OCI-LY3 (cell line): ENCODE measurements at regions not wholly inside any gene's neighbourhood (a gene's known extent, or its start where the extent isn't known, plus 50 kb on each side); places are given as distances from the start of the nearest gene placed in this dataset.

ENCODE experiments used
- H2AFZ ChIP-seq: fragments of 200-600, 300-600 bp; shearing (Covaris generic); 2 replicates; pipeline ENCODE4 v1.6.0; 2014; ENCODE audit warnings: antibody characterized with exemption, low read depth, low read length
- H3K27ac ChIP-seq: fragments of 200-600, 300-600 bp; sonication (generic); 2 replicates; pipeline ENCODE4 v1.5.1; 2014; ENCODE audit warnings: mild to moderate bottlenecking, low read length, moderate library complexity, mixed read lengths
- H3K27me3 ChIP-seq: fragments of 200-600, 300-600 bp; sonication (generic); 2 replicates; pipeline ENCODE4 v1.6.1; 2014; ENCODE audit warnings: low read depth, low read length, mixed read lengths
- H3K36me3 ChIP-seq: fragments of 200-600, 300-600 bp; sonication (generic); replicated peaks from 2 replicates; pipeline ENCODE3; 2014; ENCODE audit warnings: low read depth, low read length, mixed read lengths
- H3K4me1 ChIP-seq: fragments of 300-600, 200-600 bp; sonication (generic); 2 replicates; pipeline ENCODE4 v1.6.1; 2014; ENCODE audit warnings: low read length, mixed read lengths
- H3K4me2 ChIP-seq: fragments of 200-600, 300-600 bp; sonication (generic); 2 replicates; pipeline ENCODE4 v1.6.1; 2014; ENCODE audit warnings: low read length, mixed read lengths
- H3K4me3 ChIP-seq: fragments of 300-600, 200-600 bp; sonication (generic); 2 replicates; pipeline ENCODE4 v1.5.1; 2014; ENCODE audit warnings: antibody characterized with exemption, mild to moderate bottlenecking, low read length, moderate library complexity
- H3K79me2 ChIP-seq: fragments of 300-600, 200-600 bp; shearing (Covaris generic); 2 replicates; pipeline ENCODE4 v1.6.1; 2014; ENCODE audit warnings: mild to moderate bottlenecking, low read length, mixed read lengths
- H3K9ac ChIP-seq: fragments of 300-600, 200-600 bp; shearing (Covaris generic); 2 replicates; pipeline ENCODE4 v1.6.0; 2014; ENCODE audit warnings: mild to moderate bottlenecking, low read length, moderate library complexity
- H3K9me3 ChIP-seq: fragments of 200-600, 300-600 bp; shearing (Covaris generic); 2 replicates; pipeline ENCODE4 v1.6.1; 2014; ENCODE audit warnings: low read length, mixed read lengths; ENCODE audit not compliant: insufficient read depth
- H4K20me1 ChIP-seq: fragments of 200-600, 300-600 bp; sonication (generic); 2 replicates; pipeline ENCODE4 v1.6.1; 2016; ENCODE audit warnings: low read length, mixed read lengths; ENCODE audit not compliant: insufficient read depth
- CTCF ChIP-seq: fragments of 200-600, 300-600 bp; sonication (generic); IDR thresholded peaks from 2 replicates; pipeline ENCODE4 v1.5.1; 2014; ENCODE audit warnings: antibody characterized with exemption, low read length, low read depth
- EZH2phosphoT487 ChIP-seq: fragments of 200-600 bp; shearing (Covaris generic); IDR thresholded peaks from 2 replicates; pipeline ENCODE4 v1.6.1; 2018; ENCODE audit warnings: antibody characterized with exemption, mixed run types, low read depth

GRCh38 chr3:72169561-72170472 lies 384.9 kb upstream of the PROK2 start:
- no peak overlapping the region for H3K4me3 ChIP-seq
- no peak overlapping the region for H3K4me2 ChIP-seq
- no peaks in the 10 kb centered on the region; the same call in 1 of the 2 replicates for H3K4me1 ChIP-seq
- no peaks in the 10 kb centered on the region for H3K36me3 ChIP-seq
- no peak for TF ChIP-seq CTCF
- TF ChIP-seq EZH2phosphoT487, result no peak
- H3K9me3 ChIP-seq, result no peaks in the 10 kb centered on the region
- H2AFZ ChIP-seq, result no peak overlapping the region
- no peak overlapping the region for H3K27ac ChIP-seq
- H4K20me1 ChIP-seq, result peaks cover 77% of the 10 kb centered on the region
- H3K27me3 ChIP-seq, result peaks cover 96% of the 10 kb centered on the region
- no peaks in the 10 kb centered on the region for H3K79me2 ChIP-seq
- H3K9ac ChIP-seq, result no peak overlapping the region

GRCh38 chr3:72169120-72169519 lies 384.2 kb upstream of the PROK2 start:
- H3K36me3 ChIP-seq, result no peaks in the 10 kb centered on the region
- no peak overlapping the region for H3K27ac ChIP-seq
- H3K9me3 ChIP-seq, result no peaks in the 10 kb centered on the region
- no peak overlapping the region for H2AFZ ChIP-seq
- H3K4me3 ChIP-seq, result no peak overlapping the region
- no peaks in the 10 kb centered on the region for H3K79me2 ChIP-seq
- H3K9ac ChIP-seq, result no peak overlapping the region
- H3K4me2 ChIP-seq, result no peak overlapping the region
- peaks cover 78% of the 10 kb centered on the region for H4K20me1 ChIP-seq
- TF ChIP-seq CTCF (no peak), EZH2phosphoT487 (no peak)
- H3K27me3 ChIP-seq, result peaks cover 96% of the 10 kb centered on the region
- peaks cover 6% of the 10 kb centered on the region for H3K4me1 ChIP-seq

- Histone ChIP-seq H3K4me3 (no peak overlapping the region), H4K20me1 (peaks cover 64% of the 10 kb centered on the region), H3K27ac (no peak overlapping the region), H3K9me3 (no peaks in the 10 kb centered on the region), H3K4me2 (no peak overlapping the region), H3K36me3 (no peaks in the 10 kb centered on the region), H3K27me3 (peaks cover 89% of the 10 kb centered on the region), H3K9ac (no peak overlapping the region), H3K79me2 (no peaks in the 10 kb centered on the region), H3K4me1 (peaks cover 15% of the 10 kb centered on the region), H2AFZ (no peak overlapping the region)
- no peak for TF ChIP-seq EZH2phosphoT487
- TF ChIP-seq CTCF, result no peak
Observed at GRCh38 chr3:72165808-72166207, 380.9 kb upstream of the PROK2 start.

- H2AFZ ChIP-seq, result no peak overlapping the region
- H3K36me3 ChIP-seq, result no peaks in the 10 kb centered on the region
- peaks cover 67% of the 10 kb centered on the region for H4K20me1 ChIP-seq
- H3K4me1 ChIP-seq, result peaks cover 15% of the 10 kb centered on the region
- no peaks in the 10 kb centered on the region for H3K9me3 ChIP-seq
- H3K79me2 ChIP-seq, result no peaks in the 10 kb centered on the region
- no peak overlapping the region for H3K4me2 ChIP-seq
- H3K4me3 ChIP-seq, result no peak overlapping the region
- TF ChIP-seq EZH2phosphoT487 (no peak), CTCF (no peak)
- no peak overlapping the region for H3K9ac ChIP-seq
- no peak overlapping the region for H3K27ac ChIP-seq
- H3K27me3 ChIP-seq, result peaks cover 90% of the 10 kb centered on the region
Observed at GRCh38 chr3:72165317-72165716, 380.4 kb upstream of the PROK2 start.
